GM19240 (cell line): ENCODE measurements at regions not wholly inside any gene's neighbourhood (a gene's known extent, or its start where the extent isn't known, plus 50 kb on each side); places are given as distances from the start of the nearest gene placed in this dataset.

Source experiments
- DNase-seq: peaks from one replicate; pipeline ENCODE4 v3.0.0; 2011; ENCODE audit warnings: low spot score; ENCODE audit not compliant: insufficient read length

GRCh38 chr22:47301820-47302475 is 539.5 kb downstream of the TBC1D22A start:
- DNase-seq = no peak

- DNase-seq = no peak
Observed at GRCh38 chr22:47300698-47301405, 538.4 kb downstream of the TBC1D22A start.

GRCh38 chr22:47299863-47300697 is 537.6 kb downstream of the TBC1D22A start:
- no peak for DNase-seq

- DNase-seq = no peak
Observed at GRCh38 chr22:47299211-47299862, 536.9 kb downstream of the TBC1D22A start.

GRCh38 chr22:47298017-47298785 is 535.8 kb downstream of the TBC1D22A start:
- DNase-seq = no peak

GRCh38 chr22:47297261-47298016 is 535.0 kb downstream of the TBC1D22A start:
- no peak for DNase-seq

- DNase-seq = no peak
Observed at GRCh38 chr22:47296405-47297260, 534.2 kb downstream of the TBC1D22A start.

GRCh38 chr22:47295982-47296381 is 533.5 kb downstream of the TBC1D22A start:
- DNase-seq = no peak

- no peak for DNase-seq
Observed at GRCh38 chr22:47295226-47295901, 532.9 kb downstream of the TBC1D22A start.

- DNase-seq = no peak
Observed at GRCh38 chr22:47294576-47294975, 532.1 kb downstream of the TBC1D22A start.

GRCh38 chr22:47294222-47294532 is 531.7 kb downstream of the TBC1D22A start:
- DNase-seq = no peak

GRCh38 chr22:47293368-47294221 is 531.1 kb downstream of the TBC1D22A start:
- DNase-seq = no peak

GRCh38 chr22:47292546-47293320 is 530.3 kb downstream of the TBC1D22A start:
- DNase-seq = no peak

- no peak for DNase-seq
Observed at GRCh38 chr22:47291565-47292495, 529.4 kb downstream of the TBC1D22A start.

GRCh38 chr22:47290706-47291430 is 528.4 kb downstream of the TBC1D22A start:
- DNase-seq = no peak
